ENCODE measurements at regions not wholly inside any gene's neighbourhood (a gene's known extent, or its start where the extent isn't known, plus 50 kb on each side); places are given as distances from the start of the nearest gene placed in this dataset.

DNA sequence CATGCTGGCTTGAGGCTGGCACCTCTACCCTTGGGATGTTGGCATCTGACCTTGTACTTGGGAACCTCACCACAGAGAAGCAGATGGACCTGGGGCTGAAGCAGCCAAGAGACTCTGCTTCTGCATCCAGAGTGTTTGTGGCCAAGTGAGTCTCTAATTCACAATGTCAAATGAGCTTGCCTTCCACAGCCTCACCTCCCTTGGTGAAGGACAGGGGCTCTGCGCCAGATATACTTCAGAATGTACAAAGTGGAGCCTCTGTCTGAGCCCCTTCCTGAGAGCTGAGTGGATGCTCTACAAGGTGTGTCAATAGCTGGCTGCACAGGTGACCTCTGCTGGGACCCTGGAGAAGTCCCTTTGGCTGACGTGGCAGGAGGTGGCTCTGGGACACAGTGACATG lies 508.9 kb downstream of the CDH26 start:
- DNase-seq (ENCODE audit: low read depth): no peak
- TF ChIP-seq, protein P1, sequence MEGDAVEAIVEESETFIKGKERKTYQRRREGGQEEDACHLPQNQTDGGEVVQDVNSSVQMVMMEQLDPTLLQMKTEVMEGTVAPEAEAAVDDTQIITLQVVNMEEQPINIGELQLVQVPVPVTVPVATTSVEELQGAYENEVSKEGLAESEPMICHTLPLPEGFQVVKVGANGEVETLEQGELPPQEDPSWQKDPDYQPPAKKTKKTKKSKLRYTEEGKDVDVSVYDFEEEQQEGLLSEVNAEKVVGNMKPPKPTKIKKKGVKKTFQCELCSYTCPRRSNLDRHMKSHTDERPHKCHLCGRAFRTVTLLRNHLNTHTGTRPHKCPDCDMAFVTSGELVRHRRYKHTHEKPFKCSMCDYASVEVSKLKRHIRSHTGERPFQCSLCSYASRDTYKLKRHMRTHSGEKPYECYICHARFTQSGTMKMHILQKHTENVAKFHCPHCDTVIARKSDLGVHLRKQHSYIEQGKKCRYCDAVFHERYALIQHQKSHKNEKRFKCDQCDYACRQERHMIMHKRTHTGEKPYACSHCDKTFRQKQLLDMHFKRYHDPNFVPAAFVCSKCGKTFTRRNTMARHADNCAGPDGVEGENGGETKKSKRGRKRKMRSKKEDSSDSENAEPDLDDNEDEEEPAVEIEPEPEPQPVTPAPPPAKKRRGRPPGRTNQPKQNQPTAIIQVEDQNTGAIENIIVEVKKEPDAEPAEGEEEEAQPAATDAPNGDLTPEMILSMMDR (IDR thresholded peaks at IDR 0.05; ENCODE audit: control insufficient read depth, insufficient read depth, low read depth, low read length, missing control alignments): no peak
- no peak overlapping the region for H3K4me3 ChIP-seq (ENCODE audit: control insufficient read depth, low read depth, low read length)

DNA sequence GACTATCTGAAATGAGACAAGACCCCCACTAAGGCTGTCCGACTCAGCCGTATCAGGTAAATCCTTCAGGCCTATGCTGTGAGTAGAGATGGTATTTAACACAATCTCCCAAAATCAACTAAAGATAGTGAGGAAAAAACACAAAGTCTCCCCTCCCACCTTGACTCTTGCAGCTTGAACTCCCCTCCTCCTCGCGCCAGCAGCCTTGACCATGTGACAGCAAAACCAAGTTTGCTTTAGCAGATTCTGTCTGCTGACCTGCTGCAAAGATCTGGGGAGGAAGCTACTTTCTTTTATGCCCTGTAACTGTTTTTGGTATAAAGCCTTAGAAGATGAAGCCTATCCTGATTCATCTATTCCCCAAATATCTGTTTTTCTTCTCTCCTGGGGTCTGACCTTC lies 509.5 kb downstream of the CDH26 start:
- DNase-seq (ENCODE audit: low read depth): no peak
- no peak overlapping the region for H3K4me3 ChIP-seq (ENCODE audit: control insufficient read depth, low read depth, low read length)
- TF ChIP-seq, protein P1 (IDR thresholded peaks at IDR 0.05; ENCODE audit: control insufficient read depth, insufficient read depth, low read depth, low read length, missing control alignments): no peak

DNA sequence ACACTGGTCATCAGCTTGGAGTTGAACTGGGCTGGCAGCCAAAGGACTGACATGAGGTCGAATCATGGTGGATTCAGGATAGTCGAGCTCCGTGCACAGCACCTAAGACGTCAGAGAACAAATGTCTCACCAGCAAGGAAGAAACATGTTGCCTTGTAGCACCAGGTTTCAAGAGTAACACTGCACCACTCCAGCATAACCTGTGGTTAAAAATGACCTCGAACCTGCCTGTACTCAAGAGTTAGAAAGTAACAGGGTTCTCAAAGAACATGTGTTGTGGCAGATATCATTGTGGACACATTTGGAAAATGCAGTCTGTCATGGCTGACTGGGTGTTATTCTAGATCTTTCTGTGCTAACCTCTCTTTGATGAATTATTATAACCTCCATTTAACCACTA lies 511.6 kb downstream of the CDH26 start:
- TF ChIP-seq, protein P1 (IDR thresholded peaks at IDR 0.05; ENCODE audit: control insufficient read depth, insufficient read depth, low read depth, low read length, missing control alignments): no peak
- DNase-seq (ENCODE audit: low read depth): no peak
- no peak overlapping the region for H3K4me3 ChIP-seq (ENCODE audit: control insufficient read depth, low read depth, low read length)

DNA sequence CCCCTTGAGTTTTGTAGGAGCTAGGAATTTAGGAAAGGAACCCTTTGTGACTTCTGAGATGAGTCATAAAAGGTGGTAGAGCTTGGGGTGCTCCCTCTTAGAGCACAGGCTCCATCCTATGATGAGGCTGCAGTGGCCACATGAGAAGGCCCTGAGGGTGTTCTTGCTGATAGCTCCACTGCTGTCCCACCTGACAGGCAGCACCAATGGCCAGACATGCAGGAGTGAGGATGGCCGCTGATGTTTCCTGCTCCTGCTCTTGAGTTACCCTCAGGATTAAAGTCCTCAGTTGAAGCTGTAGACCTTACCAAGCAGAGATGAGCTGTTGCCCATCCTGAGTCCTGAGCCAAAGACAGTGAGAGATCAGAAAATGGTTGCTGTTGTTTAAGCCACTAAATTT lies 512.1 kb downstream of the CDH26 start:
- DNase-seq (ENCODE audit: low read depth): no peak
- TF ChIP-seq, protein P1 (IDR thresholded peaks at IDR 0.05; ENCODE audit: control insufficient read depth, insufficient read depth, low read depth, low read length, missing control alignments): no peak
- no peak overlapping the region for H3K4me3 ChIP-seq (ENCODE audit: control insufficient read depth, low read depth, low read length)

DNA sequence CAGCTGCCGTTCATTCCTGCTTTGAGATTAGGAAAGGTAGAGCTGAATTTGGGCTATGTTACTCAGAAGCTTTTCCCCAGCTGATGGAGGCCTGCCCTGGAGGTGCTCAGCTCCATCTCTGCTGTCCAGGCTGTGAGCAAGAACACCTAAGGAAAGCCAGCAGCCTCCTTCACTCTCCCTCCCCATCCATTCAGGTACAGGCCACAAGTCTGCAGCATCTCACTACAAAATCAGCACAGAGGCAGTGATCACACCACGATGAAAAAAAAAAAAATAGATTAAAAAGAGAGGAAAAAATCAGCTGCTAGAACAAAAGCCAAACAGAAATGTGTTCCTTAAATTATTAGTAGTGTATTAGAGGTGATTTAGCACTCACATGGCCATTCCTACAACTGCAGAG lies 515.0 kb downstream of the CDH26 start:
- no peak overlapping the region for H3K4me3 ChIP-seq (ENCODE audit: control insufficient read depth, low read depth, low read length)
- TF ChIP-seq, protein P1 (IDR thresholded peaks at IDR 0.05; ENCODE audit: control insufficient read depth, insufficient read depth, low read depth, low read length, missing control alignments): no peak

DNA sequence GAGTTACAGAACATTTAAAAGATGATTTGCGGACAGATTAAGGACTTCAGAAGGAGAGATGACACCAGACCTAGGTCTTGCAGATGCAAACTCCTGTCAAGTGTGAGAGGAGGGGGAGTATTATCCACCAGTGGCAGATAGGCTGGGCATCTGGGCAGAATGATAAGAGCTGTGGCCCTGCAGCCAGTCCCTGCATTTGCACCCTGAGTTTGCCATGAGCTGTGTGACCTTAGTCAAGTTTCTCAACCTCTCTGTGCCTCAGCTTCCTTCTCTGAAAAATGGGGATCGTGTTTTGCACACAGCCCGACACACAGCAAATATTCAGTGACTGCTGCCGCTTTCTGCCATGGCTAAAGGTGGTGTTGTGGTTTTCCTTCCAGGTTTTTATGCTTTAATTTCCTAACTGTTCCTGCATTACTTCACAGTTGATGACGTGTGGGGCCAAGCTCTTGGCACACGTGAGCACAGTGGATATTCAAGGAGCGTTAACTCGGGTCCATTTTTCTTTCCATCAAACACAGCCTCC lies 516.2 kb downstream of the CDH26 start:
- TF ChIP-seq, protein P1 (IDR thresholded peaks at IDR 0.05; ENCODE audit: control insufficient read depth, insufficient read depth, low read depth, low read length, missing control alignments): no peak
- H3K4me3 ChIP-seq (ENCODE audit: control insufficient read depth, low read depth, low read length): no peak overlapping the region
- no peak for DNase-seq (ENCODE audit: low read depth)

More for the DNA sequence above, 515.0 kb downstream of the CDH26 start:
- no peak for DNase-seq (ENCODE audit: low read depth)

DNA sequence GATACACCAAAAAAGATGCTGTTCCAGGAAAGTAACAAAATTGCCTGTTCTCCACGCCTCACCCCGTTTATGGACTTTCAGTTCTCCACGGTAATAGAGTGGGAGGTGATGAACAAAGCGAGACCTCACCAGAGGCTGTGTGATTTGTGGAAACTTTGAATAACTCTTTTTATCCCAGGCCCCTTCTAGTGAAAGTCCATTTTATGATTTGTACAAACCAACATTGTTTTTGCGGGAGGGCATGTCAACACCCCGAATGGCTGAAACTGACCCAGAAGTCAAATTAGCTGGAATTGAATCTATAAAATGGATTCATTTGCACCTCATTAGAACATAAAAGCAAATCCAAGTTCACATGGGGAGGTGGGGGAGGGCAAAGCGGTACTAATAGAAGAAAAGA lies 517.8 kb downstream of the CDH26 start:
- TF ChIP-seq, protein P1 (IDR thresholded peaks at IDR 0.05; ENCODE audit: control insufficient read depth, insufficient read depth, low read depth, low read length, missing control alignments): no peak
- no peak for DNase-seq (ENCODE audit: low read depth)
- no peak overlapping the region for H3K4me3 ChIP-seq (ENCODE audit: control insufficient read depth, low read depth, low read length)
